ENCODE measurements at regions not wholly inside any gene's neighbourhood (a gene's known extent, or its start where the extent isn't known, plus 50 kb on each side); places are given as distances from the start of the nearest gene placed in this dataset.
"Not testable (repeated sequence)": the region's sequence is repeated elsewhere in the genome, so short reads cannot be mapped to it uniquely, and the experiment has no call there.

- no peak for DNase-seq (ENCODE audit: low read depth)
Observed at GRCh38 chr6:149237464-149237863, 80.0 kb upstream of the TAB2 start.

- DNase-seq (ENCODE audit: low read depth): no peak
Observed at GRCh38 chr6:149239573-149240209, 77.8 kb upstream of the TAB2 start.

GRCh38 chr6:149242883-149243282, 74.6 kb upstream of the TAB2 start:
- peak; percentile 28 for DNase-seq (ENCODE audit: low read depth)

- DNase-seq (ENCODE audit: low read depth): no peak
Observed at GRCh38 chr6:149244105-149244504, 73.4 kb upstream of the TAB2 start.

GRCh38 chr6:149246691-149247384, 70.7 kb upstream of the TAB2 start:
- DNase-seq (ENCODE audit: low read depth): no peak

GRCh38 chr6:149247385-149247763, 70.1 kb upstream of the TAB2 start:
- no peak for DNase-seq (ENCODE audit: low read depth)

GRCh38 chr6:149248263-149248662, 69.2 kb upstream of the TAB2 start:
- DNase-seq (ENCODE audit: low read depth): not testable (repeated sequence)

DNA sequence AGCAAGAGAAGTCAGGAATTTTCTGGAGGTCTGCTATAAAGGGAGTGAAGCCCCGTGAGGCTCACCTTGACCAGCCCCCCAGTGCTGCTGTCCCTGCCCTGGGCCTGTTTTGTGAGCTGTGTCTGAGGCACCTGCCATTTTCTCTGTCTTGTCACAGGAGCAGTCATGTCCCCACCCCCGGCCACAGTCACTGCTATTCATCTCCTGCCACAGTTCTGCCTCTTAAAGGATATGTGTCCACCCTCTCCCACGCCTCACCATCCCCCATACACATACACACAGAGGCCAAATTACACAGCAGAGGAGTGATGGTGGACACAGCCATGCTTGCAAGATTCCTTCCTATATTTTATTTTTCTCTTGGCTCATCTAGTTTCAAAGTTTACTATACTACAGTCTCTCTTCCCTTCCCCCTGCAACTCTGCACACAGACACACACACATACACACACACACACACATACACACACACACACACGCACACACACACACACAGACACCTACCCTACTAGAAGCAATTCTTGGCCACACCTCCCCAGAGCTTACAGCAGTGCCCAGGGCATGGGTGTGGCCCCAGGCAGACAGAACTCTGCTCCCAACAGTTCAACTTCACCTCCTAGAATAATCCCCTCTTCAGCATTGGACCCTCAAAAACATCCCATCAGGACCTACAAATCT, 68.7 kb upstream of the TAB2 start:
- no peak for DNase-seq (ENCODE audit: low read depth)

DNA sequence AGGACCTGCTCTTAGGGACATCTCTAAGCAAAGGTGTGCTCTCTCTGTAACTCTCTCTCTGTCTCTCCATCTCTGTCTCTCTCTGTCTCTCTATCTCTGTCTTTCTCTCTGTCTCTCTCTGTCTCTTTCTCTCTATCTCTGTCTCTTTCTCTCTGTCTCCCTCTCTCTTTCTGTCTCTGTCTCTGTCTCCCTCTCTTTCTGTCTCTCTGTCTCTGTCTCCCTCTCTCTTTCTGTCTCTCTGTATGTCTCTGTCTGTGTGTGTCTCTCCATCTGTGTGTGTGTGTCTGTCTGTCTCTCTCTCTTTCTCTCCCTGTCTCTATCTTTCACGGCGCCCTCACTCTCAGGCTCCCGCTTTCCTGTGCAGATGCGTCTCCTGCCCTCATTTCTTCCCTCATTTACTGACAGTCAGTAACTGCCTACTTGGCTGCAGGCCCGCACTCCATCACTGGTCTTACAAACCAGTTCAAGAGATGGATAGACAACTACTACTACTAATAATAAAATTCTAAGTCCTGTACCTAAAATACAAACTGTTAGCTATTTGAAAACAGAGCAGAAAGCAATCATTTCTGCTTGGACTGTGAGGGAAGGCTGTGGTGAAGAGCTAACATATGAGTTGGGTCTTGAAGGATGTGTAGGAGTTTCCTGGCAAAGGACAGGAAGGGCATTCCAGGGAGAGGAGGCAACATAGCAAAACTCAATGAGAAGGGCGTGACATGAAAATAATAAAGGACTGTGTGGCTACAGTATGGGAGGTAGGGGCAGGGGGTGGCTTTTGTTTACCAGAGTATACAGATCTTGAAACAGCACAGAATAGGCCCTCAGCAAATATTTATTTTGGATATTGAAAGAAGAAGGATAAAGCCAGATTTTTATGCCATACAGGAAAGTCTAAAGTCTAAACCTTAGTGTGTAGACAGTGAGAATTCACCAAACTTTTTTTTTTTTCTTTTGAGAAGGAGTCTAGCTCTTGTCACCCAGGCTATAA, 67.8 kb upstream of the TAB2 start:
- DNase-seq (ENCODE audit: low read depth): no peak

- DNase-seq (ENCODE audit: low read depth): no peak
Observed at GRCh38 chr6:149250951-149251350, 66.6 kb upstream of the TAB2 start.

DNA sequence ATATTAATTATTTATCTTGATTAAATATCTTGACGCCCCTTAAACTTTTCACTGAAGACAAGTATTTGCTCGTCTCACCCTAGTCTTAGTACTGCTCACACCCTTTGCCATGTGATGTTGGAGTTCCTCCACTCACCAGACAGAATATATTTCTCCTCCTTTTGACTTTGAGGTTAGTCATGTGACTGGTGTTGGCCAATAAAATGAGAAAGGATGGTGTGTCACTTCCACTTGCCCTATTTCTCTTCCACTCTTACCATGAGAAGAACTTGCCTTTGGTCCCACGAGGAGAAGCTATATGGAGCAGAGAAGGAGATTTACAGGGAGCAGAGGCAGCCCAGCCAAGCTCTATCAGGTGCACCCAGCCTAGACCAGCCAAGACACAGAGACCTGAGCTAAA, 64.9 kb upstream of the TAB2 start:
- no peak for DNase-seq (ENCODE audit: low read depth)

DNA sequence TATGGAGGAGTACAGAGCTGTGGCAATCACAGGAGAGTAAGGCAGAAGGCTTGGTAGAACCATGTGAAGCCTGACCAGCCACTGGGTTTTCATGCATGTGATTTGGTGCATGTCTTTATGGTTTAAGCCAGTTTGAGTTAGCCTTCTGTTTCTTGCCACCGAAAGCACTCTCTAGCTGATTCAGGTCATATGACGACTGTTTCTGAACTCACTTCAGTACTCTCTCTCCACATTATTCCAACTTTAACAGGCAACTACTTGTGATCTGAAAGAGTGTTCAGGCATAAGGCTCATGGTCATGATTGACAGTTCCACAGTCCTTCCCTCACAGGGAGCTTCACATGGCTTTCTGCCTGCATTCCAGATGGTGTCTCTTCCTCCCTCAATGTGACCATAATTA, 63.3 kb upstream of the TAB2 start:
- DNase-seq (ENCODE audit: low read depth): no peak

DNA sequence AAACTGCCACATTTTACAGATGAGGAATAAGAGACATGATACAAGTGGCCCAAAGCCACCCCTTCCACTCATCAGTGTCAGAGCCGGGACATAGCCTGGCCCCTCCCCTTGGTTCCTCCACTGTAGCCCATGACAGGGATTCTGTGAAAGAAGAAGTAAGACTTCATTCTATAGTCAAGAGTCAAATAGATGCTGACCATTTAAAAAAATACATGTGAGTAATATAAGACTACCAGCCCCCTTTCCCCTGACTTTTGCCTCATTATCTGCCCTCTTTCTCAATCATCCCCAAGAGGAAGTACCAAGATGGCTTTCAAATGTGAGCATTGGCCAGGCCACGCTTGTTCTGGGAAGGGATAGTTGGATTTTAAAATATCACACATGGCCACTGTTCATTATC, 57.8 kb upstream of the TAB2 start:
- no peak for DNase-seq (ENCODE audit: low read depth)

- DNase-seq (ENCODE audit: low read depth): no peak
Observed at GRCh38 chr6:149260214-149260874, 57.2 kb upstream of the TAB2 start.

GRCh38 chr6:149261364-149262040, 56.0 kb upstream of the TAB2 start:
- DNase-seq (ENCODE audit: low read depth): no peak

- DNase-seq (ENCODE audit: low read depth): no peak
Observed at GRCh38 chr6:149263321-149263720, 54.2 kb upstream of the TAB2 start.

DNA sequence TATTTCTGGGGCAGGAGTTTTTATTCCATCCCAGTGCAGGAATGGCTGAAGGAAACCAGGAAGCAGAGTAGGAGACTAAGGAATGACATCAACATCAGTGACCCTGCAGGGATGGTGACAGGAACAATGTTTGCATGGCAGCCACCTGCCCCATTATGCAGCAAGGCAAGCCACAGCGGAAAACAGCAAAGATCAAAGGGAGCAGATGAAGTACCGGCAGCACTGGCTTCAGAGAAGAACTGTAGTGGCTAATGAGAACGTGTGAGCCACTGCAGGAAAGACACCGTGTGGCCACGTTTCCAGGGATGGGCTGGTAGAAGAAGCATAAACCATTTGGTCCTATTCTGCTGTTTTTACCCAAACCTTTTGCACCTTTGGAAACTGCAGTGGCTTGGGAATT, 52.9 kb upstream of the TAB2 start:
- DNase-seq (ENCODE audit: low read depth): no peak

GRCh38 chr6:149265945-149266344, 51.6 kb upstream of the TAB2 start:
- no peak for DNase-seq (ENCODE audit: low read depth)

DNA sequence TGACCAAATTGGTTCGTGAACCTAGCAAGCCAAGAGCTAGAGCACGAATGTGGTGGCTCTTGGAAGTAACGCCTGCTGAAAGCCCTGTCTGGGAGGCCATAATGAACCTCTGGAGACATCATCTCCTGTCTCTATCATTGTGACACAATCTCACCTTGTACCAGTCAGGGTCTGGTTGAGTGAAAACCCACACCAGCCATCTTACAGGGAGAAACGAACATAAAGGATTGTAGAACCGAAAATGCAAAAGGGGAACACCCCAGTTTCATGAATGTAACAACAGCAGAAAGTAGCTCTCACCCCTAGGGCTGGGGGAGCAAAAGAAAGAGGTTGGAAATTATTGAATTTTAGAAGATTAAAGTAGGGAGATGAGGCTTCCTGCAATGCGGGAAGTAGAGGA, 50.9 kb upstream of the TAB2 start:
- no peak for DNase-seq (ENCODE audit: low read depth)

DNA sequence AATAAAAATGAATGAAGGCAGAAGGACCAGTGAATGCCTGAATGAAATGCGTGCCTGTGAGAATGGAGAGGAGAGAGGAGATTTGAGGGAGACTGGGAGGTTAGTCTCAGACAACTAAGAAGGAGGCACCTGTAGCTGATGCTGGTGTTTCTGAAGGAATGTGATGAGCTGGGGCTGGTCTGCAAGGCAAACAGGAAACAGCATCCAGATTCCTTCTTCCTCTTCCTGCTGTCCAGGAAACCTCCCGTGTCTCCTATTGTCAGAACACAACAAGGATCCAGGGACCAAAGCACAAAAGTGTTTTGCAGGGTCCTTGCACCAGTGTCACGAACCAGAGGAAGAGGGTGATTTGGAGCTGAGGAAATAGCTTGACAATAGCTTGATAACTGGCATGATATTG, 50.4 kb upstream of the TAB2 start:
- DNase-seq (ENCODE audit: low read depth): no peak

DNA sequence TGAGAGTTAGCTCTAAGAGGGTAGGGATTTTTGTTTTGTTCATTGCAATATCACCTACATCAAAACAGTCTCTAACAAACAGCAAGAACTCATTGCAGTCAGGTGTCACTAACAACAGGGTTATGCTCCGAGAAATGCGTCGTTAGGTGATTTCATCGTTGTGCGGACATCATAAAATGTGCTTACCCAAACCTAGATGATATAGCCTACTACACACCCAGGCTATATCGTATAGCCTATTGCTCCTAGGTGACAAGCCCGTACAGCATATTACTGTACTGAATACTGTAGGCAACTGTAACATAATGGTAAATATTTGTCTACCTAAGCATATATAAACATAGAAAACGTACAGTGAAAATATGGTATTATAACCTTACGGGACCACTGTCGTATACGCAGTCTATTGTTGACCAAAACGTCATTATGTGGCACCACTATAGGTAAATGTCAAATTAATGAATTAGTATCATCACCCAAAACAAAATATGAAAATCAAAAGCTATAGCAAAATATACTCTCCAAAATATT, 49.9 kb upstream of the TAB2 start:
- no peak for DNase-seq (ENCODE audit: low read depth)

All from EH (cell line).